ENCODE measurements at regions not wholly inside any gene's neighbourhood (a gene's known extent, or its start where the extent isn't known, plus 50 kb on each side); places are given as distances from the start of the nearest gene placed in this dataset.

GRCh38 chr1:218553197-218553596 lies 208.1 kb downstream of the TGFB2 start:
- no peaks in the 10 kb centered on the region for H4K20me1 ChIP-seq (ENCODE audit: insufficient read depth)
- no peak for TF ChIP-seq POLR2A (IDR thresholded peaks at IDR 0.05; ENCODE audit: borderline replicate concordance, extremely low read depth, insufficient read depth, insufficient read length)
- TF ChIP-seq SRF (IDR thresholded peaks at IDR 0.05; ENCODE audit: low read depth) = no peak
- TF ChIP-seq ELF1 (IDR thresholded peaks at IDR 0.05; ENCODE audit: borderline replicate concordance, low read depth) = no peak
- no peak for TF ChIP-seq ZBTB33 (IDR thresholded peaks at IDR 0.05; ENCODE audit: extremely low read depth, insufficient replicate concordance, low read length)
- H3K9me2 ChIP-seq (ENCODE audit: insufficient read depth) = no peaks in the 10 kb centered on the region
- DNase-seq (ENCODE audit: low read depth, low spot score) (no peak), ATAC-seq (no peak)
- no peaks in the 10 kb centered on the region for H3K27me3 ChIP-seq (ENCODE audit: insufficient read depth, low read length)
- H3K4me3 ChIP-seq (replicated peaks in 1 of 2; ENCODE audit: low read depth in 1 of 2, low read length in 2 of 2) = no peak overlapping the region
- ChIA-PET POLR2A (no interaction called here), CTCF (no interaction called here), RAD21 (ENCODE audit: low non-redundant PET in 1 of 2, low total read pairs in 2 of 2, uncharacterized antibody in 2 of 2, unreplicated experiment in 2 of 2) (no interaction called here)
- H3K9ac ChIP-seq (ENCODE audit: low read length) = no peak overlapping the region
- no peak overlapping the region for H2AFZ ChIP-seq (ENCODE audit: low read depth, low read length, poor library complexity, severe bottlenecking)
- H3K79me2 ChIP-seq (ENCODE audit: insufficient read depth, low read length) = no peaks in the 10 kb centered on the region
- no peaks in the 10 kb centered on the region for H3K4me1 ChIP-seq (ENCODE audit: control insufficient read depth in 1 of 2, insufficient read depth in 2 of 2, low read length in 2 of 2)
- BruUV-seq (replicated peaks) = no TSS peak
- no peaks in the 10 kb centered on the region for H3K9me3 ChIP-seq (ENCODE audit: control insufficient read depth in 1 of 2, insufficient read depth in 1 of 2, low read depth in 1 of 2, low read length in 2 of 2)
- H3K36me3 ChIP-seq (ENCODE audit: control insufficient read depth in 1 of 2, insufficient read depth in 2 of 2, low read length in 2 of 2) = no peaks in the 10 kb centered on the region
- no peak overlapping the region for H3K4me2 ChIP-seq (ENCODE audit: low read length)
- no peak overlapping the region for H3K27ac ChIP-seq (ENCODE audit: low read depth, low read length)
- intact Hi-C loops (cut with micrococcal nuclease) = no loop called here

- H3K9me2 ChIP-seq (ENCODE audit: insufficient read depth) = no peaks in the 10 kb centered on the region
- no peak overlapping the region for H3K4me2 ChIP-seq (ENCODE audit: low read length)
- H3K4me1 ChIP-seq (ENCODE audit: control insufficient read depth in 1 of 2, insufficient read depth in 2 of 2, low read length in 2 of 2) = no peaks in the 10 kb centered on the region
- intact Hi-C loops (cut with micrococcal nuclease) = no loop called here
- no peak overlapping the region for H3K4me3 ChIP-seq (replicated peaks in 1 of 2; ENCODE audit: low read depth in 1 of 2, low read length in 2 of 2)
- ChIA-PET RAD21 (ENCODE audit: low non-redundant PET in 1 of 2, low total read pairs in 2 of 2, uncharacterized antibody in 2 of 2, unreplicated experiment in 2 of 2) (no interaction called here), CTCF (no interaction called here), POLR2A (no interaction called here)
- DNase-seq (ENCODE audit: low read depth, low spot score) (no peak), ATAC-seq (no peak)
- H3K9ac ChIP-seq (ENCODE audit: low read length) = no peak overlapping the region
- H4K20me1 ChIP-seq (ENCODE audit: insufficient read depth) = no peaks in the 10 kb centered on the region
- no peaks in the 10 kb centered on the region for H3K27me3 ChIP-seq (ENCODE audit: insufficient read depth, low read length)
- H3K79me2 ChIP-seq (ENCODE audit: insufficient read depth, low read length) = no peaks in the 10 kb centered on the region
- BruUV-seq (replicated peaks) = no TSS peak
- H2AFZ ChIP-seq (ENCODE audit: low read depth, low read length, poor library complexity, severe bottlenecking) = no peak overlapping the region
- TF ChIP-seq POLR2AphosphoS5 (IDR thresholded peaks at IDR 0.05; ENCODE audit: low read depth, low read length) (no peak), FOSL1 (IDR thresholded peaks at IDR 0.05; ENCODE audit: low read depth) (no peak), ELF1 (IDR thresholded peaks at IDR 0.05; ENCODE audit: borderline replicate concordance, low read depth) (no peak), SRF (IDR thresholded peaks at IDR 0.05; ENCODE audit: low read depth) (no peak), SIN3A (IDR thresholded peaks at IDR 0.05; ENCODE audit: low read depth) (no peak), EGR1 (IDR thresholded peaks at IDR 0.05; ENCODE audit: low read depth) (no peak), ATF3 (IDR thresholded peaks at IDR 0.05) (no peak), JUND (IDR thresholded peaks at IDR 0.05) (no peak), CTCF (IDR thresholded peaks at IDR 0.05 in 2 of 3, conservative IDR thresholded peaks at IDR 0.05 in 1 of 3; ENCODE audit: borderline replicate concordance in 1 of 3, insufficient read depth in 1 of 3, low read depth in 2 of 3, low read length in 2 of 3) (no peak), ZFX (IDR thresholded peaks at IDR 0.05) (no peak), YY1 (IDR thresholded peaks at IDR 0.05; ENCODE audit: extremely low read depth, insufficient replicate concordance, low read depth, low read length) (no peak), CBX3 (IDR thresholded peaks at IDR 0.05; ENCODE audit: low read depth) (no peak), POLR2A (IDR thresholded peaks at IDR 0.05; ENCODE audit: borderline replicate concordance, extremely low read depth, insufficient read depth, insufficient read length) (no peak), CEBPB (IDR thresholded peaks at IDR 0.05; ENCODE audit: low read depth) (no peak), ZBTB33 (IDR thresholded peaks at IDR 0.05; ENCODE audit: extremely low read depth, insufficient replicate concordance, low read length) (no peak)
- no peaks in the 10 kb centered on the region for H3K36me3 ChIP-seq (ENCODE audit: control insufficient read depth in 1 of 2, insufficient read depth in 2 of 2, low read length in 2 of 2)
- H3K27ac ChIP-seq (ENCODE audit: low read depth, low read length) = no peak overlapping the region
- no peaks in the 10 kb centered on the region for H3K9me3 ChIP-seq (ENCODE audit: control insufficient read depth in 1 of 2, insufficient read depth in 1 of 2, low read depth in 1 of 2, low read length in 2 of 2)
Measured at GRCh38 chr1:218556016-218556415, 210.9 kb downstream of the TGFB2 start.
